HCT116 (cell line): ENCODE measurements at regions not wholly inside any gene's neighbourhood (a gene's known extent, or its start where the extent isn't known, plus 50 kb on each side); places are given as distances from the start of the nearest gene placed in this dataset.

Experiments
- ATAC-seq: fragments of 200-7000 bp; cut with Tn5 transposase; 2 replicates; pipeline ENCODE4 v1.9.1; 2020; ENCODE audit warnings: mild to moderate bottlenecking, moderate library complexity
- BruUV-seq: library from RNA; stranded (reverse); fragments of 400-500 nt; replicated peaks from 2 replicates; lab custom pipeline; 2021; lab: Mats Ljungman, UMichigan
- CTCF ChIA-PET: fragments of 300-600 bp; sonication (Branson Sonifier 250); formaldehyde crosslinking; loops from one replicate; lab custom pipeline; 2021; ENCODE audit warnings: antibody characterized with exemption; lab: Charles Lee
- POLR2A ChIA-PET: fragments of 300-600, 350-600 bp; sonication (Branson Sonifier 250); formaldehyde crosslinking; loops from one replicate; lab custom pipeline; 2021; ENCODE audit warnings: antibody characterized with exemption; lab: Charles Lee
- RAD21 ChIA-PET, 2 experiments: fragments of 300-600 bp; sonication (Branson Sonifier 250); formaldehyde crosslinking; loops; one replicate each; lab custom pipeline; 2023; ENCODE audit warnings: low total read pairs in 2 of 2; ENCODE audit not compliant: uncharacterized antibody in 2 of 2, unreplicated experiment in 2 of 2, low non-redundant PET in 1 of 2; lab: Charles Lee
- DNase-seq: peaks from one replicate; pipeline ENCODE4 v3.0.0-alpha.2; 2010; ENCODE audit warnings: low read depth, low spot score
- H2AFZ ChIP-seq: fragments of 200-600 bp; shearing (Covaris generic), sonication (generic); 2 replicates; pipeline ENCODE4 v1.6.1; 2017; ENCODE audit warnings: low read depth, mixed run types, mixed read lengths, antibody characterized with exemption, low read length; ENCODE audit not compliant: poor library complexity, severe bottlenecking
- H3K27ac ChIP-seq: 2 replicates; pipeline ENCODE4 v1.5.1; 2012; ENCODE audit warnings: low read depth, low read length
- H3K27me3 ChIP-seq: fragments of 200-600 bp; sonication (generic); 2 replicates; pipeline ENCODE4 v1.6.1; 2016; ENCODE audit warnings: mixed run types, low read length, mixed read lengths; ENCODE audit not compliant: insufficient read depth
- H3K36me3 ChIP-seq, 2 experiments: fragments of 200-500 bp in 1 of 2; fragments of 200-600 bp in 1 of 2; sonication (Bioruptor generic) in 1 of 2; sonication (generic) in 1 of 2; 2 replicates each; pipeline versions ENCODE4 v1.5.1 to v1.6.1; 2014 to 2016; ENCODE audit warnings: low read length in 2 of 2, inconsistent platforms in 1 of 2, mixed read lengths in 1 of 2, mixed run types in 1 of 2; ENCODE audit not compliant: insufficient read depth in 2 of 2, control insufficient read depth in 1 of 2
- H3K4me1 ChIP-seq, 2 experiments: fragments of 200-600 bp in 1 of 2; sonication (generic) in 1 of 2; 2 replicates each; pipeline versions ENCODE4 v1.5.1 to v1.6.1; 2012 to 2017; ENCODE audit warnings: low read length in 2 of 2, inconsistent platforms in 1 of 2, mild to moderate bottlenecking in 1 of 2, mixed read lengths in 1 of 2, mixed run types in 1 of 2, moderate library complexity in 1 of 2; ENCODE audit not compliant: insufficient read depth in 2 of 2, control insufficient read depth in 1 of 2
- H3K4me2 ChIP-seq: fragments of 200-600 bp; sonication (generic); 2 replicates; pipeline ENCODE4 v1.6.1; 2017; ENCODE audit warnings: mixed run types, low read length, mixed read lengths
- H3K4me3 ChIP-seq, 2 experiments: fragments of 200-600 bp in 1 of 2; sonication (generic) in 1 of 2; replicated peaks in 1 of 2; 2 replicates each; pipeline ENCODE4 v1.5.1; 2011 to 2016; ENCODE audit warnings: low read length in 2 of 2, control low read depth in 1 of 2, low read depth in 1 of 2, mild to moderate bottlenecking in 1 of 2, mixed read lengths in 1 of 2, mixed run types in 1 of 2
- H3K79me2 ChIP-seq: fragments of 200-600 bp; sonication (generic); 2 replicates; pipeline ENCODE4 v1.6.1; 2017; ENCODE audit warnings: mild to moderate bottlenecking, mixed run types, low read length, moderate library complexity, mixed read lengths; ENCODE audit not compliant: insufficient read depth
- H3K9ac ChIP-seq: fragments of 200-600 bp; sonication (generic); 2 replicates; pipeline ENCODE4 v1.6.1; 2016; ENCODE audit warnings: low read length, mixed read lengths
- H3K9me2 ChIP-seq: fragments of 200-600 bp; sonication (generic), shearing (Covaris generic); 2 replicates; pipeline ENCODE4 v1.6.1; 2017; ENCODE audit warnings: mixed run types, mild to moderate bottlenecking, moderate library complexity; ENCODE audit not compliant: insufficient read depth
- H3K9me3 ChIP-seq, 2 experiments: fragments of 200-500 bp in 1 of 2; fragments of 200-600 bp in 1 of 2; sonication (Bioruptor generic) in 1 of 2; sonication (generic) in 1 of 2; 2 replicates each; pipeline ENCODE4 v1.6.1; 2014 to 2017; ENCODE audit warnings: low read length in 2 of 2, mixed read lengths in 2 of 2, inconsistent platforms in 1 of 2, low read depth in 1 of 2, mild to moderate bottlenecking in 1 of 2, mixed run types in 1 of 2, moderate library complexity in 1 of 2; ENCODE audit not compliant: control insufficient read depth in 1 of 2, insufficient read depth in 1 of 2
- H4K20me1 ChIP-seq: fragments of 200-600 bp; sonication (generic), shearing (Covaris generic); 2 replicates; pipeline ENCODE4 v1.6.1; 2017; ENCODE audit warnings: mixed run types, mild to moderate bottlenecking, moderate library complexity; ENCODE audit not compliant: insufficient read depth
- ATF3 ChIP-seq: IDR thresholded peaks from 2 replicates; pipeline ENCODE4 v1.6.1; 2012
- CBX3 ChIP-seq: IDR thresholded peaks from 2 replicates; pipeline ENCODE4 v1.6.1; 2012; ENCODE audit warnings: low read depth
- CEBPB ChIP-seq: IDR thresholded peaks from 2 replicates; pipeline ENCODE4 v1.6.1; 2012; ENCODE audit warnings: low read depth
- CTCF ChIP-seq, 3 experiments: fragments of 200-600 bp in 1 of 3; sonication (generic) in 1 of 3; IDR thresholded peaks in 2 of 3; conservative IDR thresholded peaks in 1 of 3; 2 replicates each; pipeline ENCODE4 v1.5.1; 2012 to 2017; ENCODE audit warnings: low read depth in 2 of 3, low read length in 2 of 3, antibody characterized with exemption in 1 of 3, borderline replicate concordance in 1 of 3, control low read depth in 1 of 3, mild to moderate bottlenecking in 1 of 3, mixed read lengths in 1 of 3, mixed run types in 1 of 3, moderate library complexity in 1 of 3; ENCODE audit not compliant: insufficient read depth in 1 of 3
- EGR1 ChIP-seq: IDR thresholded peaks from 2 replicates; pipeline ENCODE4 v1.6.1; 2012; ENCODE audit warnings: low read depth
- ELF1 ChIP-seq: IDR thresholded peaks from 2 replicates; pipeline ENCODE4 v1.6.1; 2012; ENCODE audit warnings: low read depth, borderline replicate concordance
- FOSL1 ChIP-seq: IDR thresholded peaks from 2 replicates; pipeline ENCODE4 v1.6.1; 2012; ENCODE audit warnings: low read depth
- JUND ChIP-seq: IDR thresholded peaks from 2 replicates; pipeline ENCODE4 v1.6.1; 2012
- MAX ChIP-seq: IDR thresholded peaks from 2 replicates; pipeline ENCODE4 v1.6.1; 2012
- POLR2A ChIP-seq: IDR thresholded peaks from 2 replicates; pipeline ENCODE4 v1.7.0; 2011; ENCODE audit warnings: borderline replicate concordance; ENCODE audit not compliant: insufficient read depth, insufficient read length; ENCODE audit errors: extremely low read depth
- POLR2AphosphoS5 ChIP-seq: IDR thresholded peaks from 2 replicates; pipeline ENCODE4 v1.6.1; 2011; ENCODE audit warnings: mild to moderate bottlenecking, low read depth, low read length, moderate library complexity
- RAD21 ChIP-seq: IDR thresholded peaks from 2 replicates; pipeline ENCODE4 v1.6.1; 2012; ENCODE audit warnings: low read depth, mild to moderate bottlenecking
- REST ChIP-seq: IDR thresholded peaks from 2 replicates; pipeline ENCODE4 v1.6.1; 2012; ENCODE audit warnings: low read depth
- TCF7L2 ChIP-seq: IDR thresholded peaks from 2 replicates; pipeline ENCODE4 v1.7.0; 2011; ENCODE audit warnings: borderline replicate concordance, inconsistent platforms; ENCODE audit not compliant: insufficient read depth, insufficient read length; ENCODE audit errors: extremely low read depth
- ZFX ChIP-seq: fragments of 450-650 bp; IDR thresholded peaks from 2 replicates; pipeline ENCODE4 v1.6.1; 2017
- ZNF274 ChIP-seq: fragments of 200-500 bp; sonication (Bioruptor generic); IDR thresholded peaks from 2 replicates; pipeline ENCODE4 v1.6.1; 2014; ENCODE audit warnings: mild to moderate bottlenecking, low read depth, low read length, inconsistent platforms
- intact Hi-C: fragments of 100-400 bp; cut with micrococcal nuclease; formaldehyde crosslinking; loops from 2 replicates; pipeline ENCODE4 v1.10.0; 2022

GRCh38 chr18:34158881-34159690 is 65.6 kb downstream of the NOL4 start:
- CTCF ChIA-PET, result no interaction called here

More at GRCh38 chr18:34158881-34159690, 65.6 kb downstream of the NOL4 start:
- no peak overlapping the region for H3K9ac ChIP-seq
- H4K20me1 ChIP-seq, result no peaks in the 10 kb centered on the region
- no peaks in the 10 kb centered on the region for H3K4me1 ChIP-seq
- H3K36me3 ChIP-seq, result no peaks in the 10 kb centered on the region
- H3K27ac ChIP-seq, result no peak overlapping the region
- no peaks in the 10 kb centered on the region for H3K79me2 ChIP-seq
- no TSS peak for BruUV-seq
- H3K27me3 ChIP-seq, result no peaks in the 10 kb centered on the region
- intact Hi-C loops, result no loop called here
- TF ChIP-seq POLR2A (no peak), POLR2AphosphoS5 (no peak), FOSL1 (no peak), RAD21 (no peak), REST (no peak), TCF7L2 (no peak), JUND (no peak), ZNF274 (no peak), CEBPB (no peak), ELF1 (no peak), ATF3 (no peak), EGR1 (no peak), CTCF (IDR thresholded peaks at IDR 0.05 in 2 of 3, conservative IDR thresholded peaks at IDR 0.05 in 1 of 3; ENCODE audit: borderline replicate concordance in 1 of 3, insufficient read depth in 1 of 3, low read depth in 2 of 3, low read length in 2 of 3) (no peak), CBX3 (no peak), ZFX (no peak), MAX (no peak)
- TF ChIP-seq, all 23 proteins: peak for 0
- POLR2A ChIA-PET, result no interaction called here
- Histone ChIP-seq H3K4me2 (no peak overlapping the region), H2AFZ (no peak overlapping the region), H3K9me2 (no peaks in the 10 kb centered on the region), H3K9me3 (peaks cover 4 to 9% of the 10 kb centered on the region in 2 experiments; a peak in 2 of 4 replicates), H3K4me3 (no peak overlapping the region)
- DNase-seq, result no peak
- RAD21 ChIA-PET, result no interaction called here
- no peak for ATAC-seq
